SU-DHL-6 (cell line): ENCODE measurements at regions not wholly inside any gene's neighbourhood (a gene's known extent, or its start where the extent isn't known, plus 50 kb on each side); places are given as distances from the start of the nearest gene placed in this dataset.

Source experiments
- H2AFZ ChIP-seq: fragments of 200-600 bp; sonication (generic); 2 replicates; pipeline ENCODE4 v1.6.1; 2014; ENCODE audit warnings: low read depth, mild to moderate bottlenecking, moderate library complexity, mixed read lengths, antibody characterized with exemption, low read length; ENCODE audit not compliant: severe bottlenecking
- H3F3A ChIP-seq: fragments of 200-600 bp; shearing (Covaris generic); 2 replicates; pipeline ENCODE4 v1.6.0; 2016; ENCODE audit warnings: antibody characterized with exemption, mild to moderate bottlenecking; ENCODE audit not compliant: insufficient read depth
- H3K27ac ChIP-seq: fragments of 200-600 bp; sonication (generic); 2 replicates; pipeline ENCODE4 v1.5.1; 2016; ENCODE audit warnings: low read depth, mild to moderate bottlenecking, low read length, moderate library complexity, mixed read lengths
- H3K27me3 ChIP-seq: fragments of 200-600 bp; sonication (generic), shearing (Covaris generic); 2 replicates; pipeline ENCODE4 v1.6.0; 2014; ENCODE audit warnings: mild to moderate bottlenecking, low read length
- H3K36me3 ChIP-seq: fragments of 200-600 bp; sonication (generic); 2 replicates; pipeline ENCODE4 v1.6.1; 2014; ENCODE audit warnings: mild to moderate bottlenecking, low read length, mixed read lengths
- H3K4me2 ChIP-seq: fragments of 300-600, 200-600 bp; shearing (Covaris generic), sonication (generic); 2 replicates; pipeline ENCODE4 v1.6.0; 2014; ENCODE audit warnings: low read length, low read depth, mild to moderate bottlenecking; ENCODE audit not compliant: poor library complexity, severe bottlenecking
- H3K4me3 ChIP-seq: fragments of 200-600 bp; sonication (generic); 2 replicates; pipeline ENCODE4 v1.5.1; 2014; ENCODE audit warnings: antibody characterized with exemption, low read length, mild to moderate bottlenecking, mixed read lengths; ENCODE audit not compliant: insufficient read depth, poor library complexity, severe bottlenecking
- H3K79me2 ChIP-seq: fragments of 200-600 bp; sonication (generic); 2 replicates; pipeline ENCODE4 v1.6.1; 2014; ENCODE audit warnings: mild to moderate bottlenecking, low read length, moderate library complexity; ENCODE audit not compliant: insufficient read depth
- H3K9ac ChIP-seq: fragments of 200-600 bp; sonication (generic); 2 replicates; pipeline ENCODE4 v1.7.0; 2014; ENCODE audit warnings: mild to moderate bottlenecking, low read length
- H3K9me2 ChIP-seq: fragments of 200-600 bp; sonication (generic); replicated peaks from 2 replicates; pipeline ENCODE4 v1.6.1; 2014; ENCODE audit warnings: low read length; ENCODE audit not compliant: insufficient read depth
- H3K9me3 ChIP-seq: fragments of 200-600 bp; sonication (generic); 2 replicates; pipeline ENCODE4 v1.6.1; 2014; ENCODE audit warnings: low read length, mixed read lengths; ENCODE audit not compliant: insufficient read depth
- H4K20me1 ChIP-seq: fragments of 200-600 bp; sonication (generic); 2 replicates; pipeline ENCODE4 v1.6.1; 2014; ENCODE audit warnings: low read depth, mild to moderate bottlenecking, antibody characterized with exemption, low read length, moderate library complexity, mixed read lengths
- CTCF ChIP-seq: fragments of 200-600 bp; sonication (generic); IDR thresholded peaks from one replicate; pipeline ENCODE4 v1.5.1; 2017; ENCODE audit warnings: antibody characterized with exemption, mild to moderate bottlenecking, low read length, moderate library complexity; ENCODE audit not compliant: insufficient read depth, poor library complexity, severe bottlenecking
- EZH2phosphoT487 ChIP-seq: fragments of 200-600 bp; sonication (generic), shearing (Covaris generic); conservative IDR thresholded peaks from 2 replicates; pipeline ENCODE4 v1.6.1; 2018; ENCODE audit warnings: mild to moderate bottlenecking, antibody characterized with exemption, low read length, moderate library complexity, mixed read lengths

GRCh38 chr5:175246889-175247520, 197.0 kb downstream of the DRD1 start:
- Histone ChIP-seq H3K36me3 (no peaks in the 10 kb centered on the region), H3K27me3 (no peaks in the 10 kb centered on the region), H3F3A (no peaks in the 10 kb centered on the region), H3K9me2 (no peaks in the 10 kb centered on the region), H3K4me2 (no peak overlapping the region), H3K27ac (no peak overlapping the region), H3K79me2 (no peaks in the 10 kb centered on the region), H3K9me3 (no peaks in the 10 kb centered on the region), H3K4me3 (no peak overlapping the region), H2AFZ (no peak overlapping the region), H3K9ac (no peak overlapping the region), H4K20me1 (no peaks in the 10 kb centered on the region)
- no peak for TF ChIP-seq EZH2phosphoT487
- no peak for TF ChIP-seq CTCF

- Histone ChIP-seq H2AFZ (no peak overlapping the region), H3K9ac (no peak overlapping the region), H3K79me2 (no peaks in the 10 kb centered on the region), H4K20me1 (no peaks in the 10 kb centered on the region), H3K9me3 (no peaks in the 10 kb centered on the region), H3K4me2 (no peak overlapping the region), H3F3A (no peaks in the 10 kb centered on the region), H3K36me3 (no peaks in the 10 kb centered on the region), H3K4me3 (no peak overlapping the region), H3K9me2 (no peaks in the 10 kb centered on the region), H3K27me3 (no peaks in the 10 kb centered on the region), H3K27ac (no peak overlapping the region)
- TF ChIP-seq EZH2phosphoT487 (no peak), CTCF (no peak)
These were observed 197.6 kb downstream of the DRD1 start for GRCh38 chr5:175246242-175246888.

GRCh38 chr5:175243441-175243840, 200.5 kb downstream of the DRD1 start:
- Histone ChIP-seq H3K9me3 (no peaks in the 10 kb centered on the region), H3K4me3 (no peak overlapping the region), H3K79me2 (no peaks in the 10 kb centered on the region), H2AFZ (no peak overlapping the region), H3K27ac (no peak overlapping the region), H3K9ac (no peak overlapping the region), H3K9me2 (no peaks in the 10 kb centered on the region), H3K27me3 (no peaks in the 10 kb centered on the region), H3K4me2 (no peak overlapping the region), H3F3A (no peaks in the 10 kb centered on the region), H4K20me1 (no peaks in the 10 kb centered on the region), H3K36me3 (no peaks in the 10 kb centered on the region)
- TF ChIP-seq EZH2phosphoT487: no peak
- TF ChIP-seq CTCF: no peak
